ENCODE measurements at regions not wholly inside any gene's neighbourhood (a gene's known extent, or its start where the extent isn't known, plus 50 kb on each side); places are given as distances from the start of the nearest gene placed in this dataset.

GRCh38 chr13:44817131-44817671 is 172.1 kb downstream of the NUFIP1 start:
- no peak overlapping the region for H2AFZ ChIP-seq (ENCODE audit: control insufficient read depth, low read length)
- H3K4me3 ChIP-seq (ENCODE audit: control insufficient read depth in 2 of 3, extremely low read depth in 1 of 3, insufficient read depth in 2 of 3, low read depth in 1 of 3, low read length in 3 of 3), result no peak overlapping the region
- peak; percentile 70 for FAIRE-seq
- dilution Hi-C loops (cut with MboI; ENCODE audit: extremely low pct_ligation_motif_present, low sequenced_read_pairs), result no loop called here
- no peak overlapping the region for H3K4me2 ChIP-seq (ENCODE audit: control insufficient read depth, extremely low read depth, insufficient read depth, low read depth, low read length)
- H3K9me3 ChIP-seq (ENCODE audit: control insufficient read depth, low read depth, low read length), result no peaks in the 10 kb centered on the region
- no peaks in the 10 kb centered on the region for H3K27me3 ChIP-seq (ENCODE audit: control insufficient read depth, extremely low read depth, insufficient read depth, low read length)
- H3K4me1 ChIP-seq (ENCODE audit: control insufficient read depth, extremely low read depth, insufficient read depth, low read length), result peaks cover 46% of the 10 kb centered on the region
- no peaks in the 10 kb centered on the region for H3K36me3 ChIP-seq (ENCODE audit: control insufficient read depth in 2 of 2, extremely low read depth in 1 of 2, insufficient read depth in 2 of 2, low read length in 2 of 2)
- H3K79me2 ChIP-seq (ENCODE audit: control insufficient read depth, insufficient read depth, low read length), result no peaks in the 10 kb centered on the region
- no peaks in the 10 kb centered on the region for H3K9me1 ChIP-seq (ENCODE audit: control insufficient read depth, extremely low read depth, insufficient read depth, low read length)
- TF ChIP-seq, protein P1, sequence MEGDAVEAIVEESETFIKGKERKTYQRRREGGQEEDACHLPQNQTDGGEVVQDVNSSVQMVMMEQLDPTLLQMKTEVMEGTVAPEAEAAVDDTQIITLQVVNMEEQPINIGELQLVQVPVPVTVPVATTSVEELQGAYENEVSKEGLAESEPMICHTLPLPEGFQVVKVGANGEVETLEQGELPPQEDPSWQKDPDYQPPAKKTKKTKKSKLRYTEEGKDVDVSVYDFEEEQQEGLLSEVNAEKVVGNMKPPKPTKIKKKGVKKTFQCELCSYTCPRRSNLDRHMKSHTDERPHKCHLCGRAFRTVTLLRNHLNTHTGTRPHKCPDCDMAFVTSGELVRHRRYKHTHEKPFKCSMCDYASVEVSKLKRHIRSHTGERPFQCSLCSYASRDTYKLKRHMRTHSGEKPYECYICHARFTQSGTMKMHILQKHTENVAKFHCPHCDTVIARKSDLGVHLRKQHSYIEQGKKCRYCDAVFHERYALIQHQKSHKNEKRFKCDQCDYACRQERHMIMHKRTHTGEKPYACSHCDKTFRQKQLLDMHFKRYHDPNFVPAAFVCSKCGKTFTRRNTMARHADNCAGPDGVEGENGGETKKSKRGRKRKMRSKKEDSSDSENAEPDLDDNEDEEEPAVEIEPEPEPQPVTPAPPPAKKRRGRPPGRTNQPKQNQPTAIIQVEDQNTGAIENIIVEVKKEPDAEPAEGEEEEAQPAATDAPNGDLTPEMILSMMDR (optimal IDR thresholded peaks at IDR 0.05 in 1 of 3, IDR thresholded peaks at IDR 0.05 in 1 of 3, conservative IDR thresholded peaks at IDR 0.05 in 1 of 3; ENCODE audit: extremely low read depth in 1 of 3, insufficient read depth in 2 of 3, low read length in 3 of 3), result no peak
- no peak for TF ChIP-seq EZH2 (IDR thresholded peaks at IDR 0.05; ENCODE audit: low read length)
- DNase-seq (ENCODE audit: low read depth, low spot score), result peak; percentile 25
- no peaks in the 10 kb centered on the region for H4K20me1 ChIP-seq (ENCODE audit: control insufficient read depth, extremely low read depth, insufficient read depth, low read length)
- H3K9ac ChIP-seq (ENCODE audit: control insufficient read depth, extremely low read depth, insufficient read depth, low read length), result no peak overlapping the region
- H3K27ac ChIP-seq (ENCODE audit: control insufficient read depth, insufficient read depth, low read length), result peak overlapping the region; percentile 28

DNA sequence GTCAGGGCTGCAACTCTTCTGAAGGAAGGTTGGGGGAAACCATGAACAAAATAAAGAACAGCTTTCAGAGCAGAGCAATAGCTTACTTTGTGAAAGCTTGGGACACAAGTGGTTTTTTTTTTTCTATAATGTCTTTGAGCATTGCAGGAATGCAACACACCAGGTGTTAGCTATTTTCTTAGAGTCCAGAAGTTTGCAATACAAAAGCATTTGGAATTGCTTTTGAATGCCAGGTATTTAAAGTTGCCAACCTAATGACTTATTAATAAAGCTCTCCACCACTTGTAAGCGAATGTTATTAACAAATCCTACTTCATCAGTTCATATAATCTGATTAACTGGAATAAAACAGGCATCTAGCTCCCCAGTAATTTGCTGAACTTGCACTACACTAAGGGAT is 172.6 kb downstream of the NUFIP1 start:
- DNase-seq (ENCODE audit: low read depth, low spot score) (no peak), FAIRE-seq (no peak)
- Histone ChIP-seq H3K9me1 (ENCODE audit: control insufficient read depth, extremely low read depth, insufficient read depth, low read length) (no peaks in the 10 kb centered on the region), H3K9me3 (ENCODE audit: control insufficient read depth, low read depth, low read length) (no peaks in the 10 kb centered on the region), H3K4me3 (ENCODE audit: control insufficient read depth in 2 of 3, extremely low read depth in 1 of 3, insufficient read depth in 2 of 3, low read depth in 1 of 3, low read length in 3 of 3) (no peak overlapping the region), H3K4me2 (ENCODE audit: control insufficient read depth, extremely low read depth, insufficient read depth, low read depth, low read length) (no peak overlapping the region), H3K79me2 (ENCODE audit: control insufficient read depth, insufficient read depth, low read length) (no peaks in the 10 kb centered on the region), H3K4me1 (ENCODE audit: control insufficient read depth, extremely low read depth, insufficient read depth, low read length) (peaks cover 46% of the 10 kb centered on the region), H2AFZ (ENCODE audit: control insufficient read depth, low read length) (no peak overlapping the region), H3K27me3 (ENCODE audit: control insufficient read depth, extremely low read depth, insufficient read depth, low read length) (no peaks in the 10 kb centered on the region), H4K20me1 (ENCODE audit: control insufficient read depth, extremely low read depth, insufficient read depth, low read length) (no peaks in the 10 kb centered on the region), H3K36me3 (ENCODE audit: control insufficient read depth in 2 of 2, extremely low read depth in 1 of 2, insufficient read depth in 2 of 2, low read length in 2 of 2) (no peaks in the 10 kb centered on the region), H3K27ac (ENCODE audit: control insufficient read depth, insufficient read depth, low read length) (no peak overlapping the region), H3K9ac (ENCODE audit: control insufficient read depth, extremely low read depth, insufficient read depth, low read length) (no peak overlapping the region)
- dilution Hi-C loops (cut with MboI; ENCODE audit: extremely low pct_ligation_motif_present, low sequenced_read_pairs), result no loop called here
- no peak for TF ChIP-seq EZH2 (IDR thresholded peaks at IDR 0.05; ENCODE audit: low read length)
- TF ChIP-seq, protein P1 (optimal IDR thresholded peaks at IDR 0.05 in 1 of 3, IDR thresholded peaks at IDR 0.05 in 1 of 3, conservative IDR thresholded peaks at IDR 0.05 in 1 of 3; ENCODE audit: extremely low read depth in 1 of 3, insufficient read depth in 2 of 3, low read length in 3 of 3), result no peak

Measured in keratinocyte (primary cell).